NCI-H187 treated with DMSO at 0.1 percent for 48 hours (cell line): ENCODE measurements at regions not wholly inside any gene's neighbourhood (a gene's known extent, or its start where the extent isn't known, plus 50 kb on each side); places are given as distances from the start of the nearest gene placed in this dataset.
"Not testable (repeated sequence)": the region's sequence is repeated elsewhere in the genome, so short reads cannot be mapped to it uniquely, and the experiment has no call there.

Experiments used
- DNase-seq: peaks from one replicate; lab custom pipeline; 2025; lab: John Stamatoyannopoulos, UW

DNA sequence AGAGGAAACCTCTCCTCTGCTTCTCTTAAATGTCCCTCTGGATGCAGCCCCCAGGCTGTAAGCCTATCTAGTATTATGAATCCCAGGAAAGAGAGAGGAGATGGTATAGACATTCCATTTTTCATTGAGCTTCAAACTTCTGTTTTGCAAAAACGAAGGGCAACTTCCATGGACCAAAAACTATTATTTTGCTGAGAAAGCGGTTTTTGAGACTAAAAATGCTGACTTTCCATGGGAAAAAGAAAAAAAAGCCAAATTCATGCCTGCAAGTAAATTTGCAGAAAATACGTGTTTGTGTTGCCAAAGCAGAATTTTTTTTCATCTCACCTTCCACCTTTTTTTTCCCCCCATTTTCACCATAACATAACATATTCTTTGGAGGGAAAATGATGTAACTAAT, 272.5 kb upstream of the CELF4 start:
- no peak for DNase-seq

DNA sequence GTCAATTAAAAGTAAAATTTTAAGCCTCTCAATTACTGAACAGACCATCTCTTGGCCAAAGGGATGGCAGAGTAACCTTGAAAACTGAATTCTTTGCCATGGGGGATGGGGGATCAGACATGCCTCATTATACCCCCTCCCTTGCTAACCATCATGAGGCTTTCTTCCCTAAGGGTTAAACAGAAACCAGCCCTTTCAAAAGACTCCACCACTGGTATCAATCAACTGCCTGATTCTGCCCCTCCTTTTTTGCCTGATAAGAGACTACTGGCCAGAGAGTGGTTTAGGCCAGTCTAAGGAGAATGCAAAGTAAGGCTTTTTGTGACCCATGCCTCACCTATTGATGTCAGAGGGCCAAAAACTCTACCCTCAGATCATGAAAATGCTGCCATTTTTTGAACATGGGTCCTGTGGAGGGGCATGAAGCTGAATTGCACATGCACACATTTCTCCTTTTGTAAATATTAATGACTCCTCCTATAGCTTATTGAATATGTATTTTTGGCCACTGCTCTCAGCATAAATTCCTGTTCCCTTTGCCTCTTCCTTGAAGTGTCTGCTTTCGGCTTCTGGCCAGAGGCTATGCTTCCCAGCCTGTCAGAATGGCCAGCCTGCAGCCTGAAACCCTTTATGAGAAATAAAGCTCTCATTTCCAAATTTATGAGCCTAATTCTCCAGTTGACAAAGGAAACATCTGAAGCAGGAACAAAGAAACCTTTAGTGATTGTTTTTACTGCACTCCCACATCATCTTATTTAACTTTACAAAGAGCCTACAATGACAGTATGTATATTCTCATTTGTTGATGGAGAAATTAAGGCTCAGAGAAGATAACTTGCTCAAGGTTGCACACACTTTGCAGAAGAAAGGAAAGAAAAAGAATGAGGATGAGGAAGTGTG, 270.7 kb upstream of the CELF4 start:
- no peak for DNase-seq

DNA sequence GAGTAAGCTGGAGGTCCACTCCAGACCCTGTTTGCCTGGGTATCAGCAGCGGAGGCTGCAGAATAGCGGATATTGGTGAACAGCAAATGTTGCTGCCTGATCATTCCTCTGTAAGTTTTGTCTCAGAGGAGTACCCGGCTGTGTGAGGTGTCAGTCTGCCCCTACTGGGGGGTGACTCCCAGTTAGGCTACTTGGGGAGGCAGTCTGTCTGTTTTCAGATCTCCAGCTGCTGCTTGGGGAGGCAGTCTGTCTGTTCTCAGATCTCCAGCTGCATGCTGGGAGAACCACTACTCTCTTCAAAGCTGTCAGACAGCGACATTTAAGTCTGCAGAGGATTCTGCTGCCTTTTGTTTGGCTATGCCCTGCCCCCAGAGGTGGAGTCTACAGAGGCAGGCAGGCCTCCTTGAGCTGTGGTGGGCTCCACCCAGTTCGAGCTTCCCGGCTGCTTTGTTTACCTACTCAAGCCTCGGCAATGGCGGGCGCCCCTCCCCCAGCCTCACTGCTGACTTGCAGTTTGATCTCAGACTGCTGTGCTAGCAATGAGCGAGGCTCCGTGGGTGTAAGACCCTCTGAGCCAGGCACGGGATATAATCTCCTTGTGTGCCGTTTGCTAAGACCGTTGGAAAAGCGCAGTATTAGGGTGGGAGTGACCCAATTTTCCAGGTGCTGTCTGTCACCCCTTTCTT, 266.6 kb upstream of the CELF4 start:
- DNase-seq = not testable (repeated sequence)

DNA sequence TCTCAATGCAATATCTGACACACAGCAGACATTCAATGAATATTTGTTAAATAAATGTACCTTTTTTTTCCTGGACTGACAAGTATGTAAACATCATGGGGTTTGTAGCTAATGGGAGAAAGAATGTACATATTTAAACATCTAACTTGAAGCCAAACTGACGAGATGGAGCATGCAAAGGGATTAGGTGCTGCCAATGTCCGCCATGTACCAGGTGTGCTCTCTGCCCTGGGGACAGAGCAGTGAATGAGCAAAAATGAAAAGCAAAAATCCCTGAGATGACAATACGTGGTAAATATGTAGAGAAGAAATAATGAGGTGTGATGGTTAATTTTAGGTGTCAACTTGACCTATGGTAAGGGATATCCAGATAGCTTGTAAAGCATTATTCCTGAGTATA, 247.4 kb upstream of the CELF4 start:
- no peak for DNase-seq

DNA sequence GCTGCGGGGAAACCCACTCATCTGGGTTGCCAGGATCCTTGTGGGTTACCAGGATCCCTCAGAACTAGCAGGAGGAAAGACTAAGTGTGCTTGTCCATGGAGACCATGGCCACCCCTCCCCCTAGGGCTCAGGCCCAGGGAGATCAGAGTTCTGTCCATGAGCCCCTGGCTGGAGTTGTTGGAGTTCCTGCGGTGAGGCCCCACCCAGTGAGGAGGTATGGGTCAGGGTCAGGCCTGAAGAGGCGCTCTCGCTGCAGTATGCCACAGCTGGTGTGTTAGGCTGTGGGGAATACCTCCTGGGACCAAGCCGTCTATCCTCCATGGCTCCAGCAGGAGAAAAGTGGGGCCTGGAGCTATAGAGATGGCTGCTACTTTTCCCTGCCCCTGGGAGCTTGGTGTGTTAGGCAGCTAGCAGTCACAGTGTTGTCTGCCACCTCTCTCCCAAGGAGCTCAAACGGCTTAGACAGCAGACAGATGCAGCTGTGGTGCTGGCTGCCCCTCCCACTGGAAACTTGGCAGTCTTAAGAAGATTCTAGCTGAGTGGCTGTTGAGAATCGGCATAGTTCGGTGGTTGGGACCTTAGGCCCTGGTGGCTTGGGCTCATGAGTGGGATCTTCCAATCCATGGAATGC, 240.3 kb upstream of the CELF4 start:
- no peak for DNase-seq

DNA sequence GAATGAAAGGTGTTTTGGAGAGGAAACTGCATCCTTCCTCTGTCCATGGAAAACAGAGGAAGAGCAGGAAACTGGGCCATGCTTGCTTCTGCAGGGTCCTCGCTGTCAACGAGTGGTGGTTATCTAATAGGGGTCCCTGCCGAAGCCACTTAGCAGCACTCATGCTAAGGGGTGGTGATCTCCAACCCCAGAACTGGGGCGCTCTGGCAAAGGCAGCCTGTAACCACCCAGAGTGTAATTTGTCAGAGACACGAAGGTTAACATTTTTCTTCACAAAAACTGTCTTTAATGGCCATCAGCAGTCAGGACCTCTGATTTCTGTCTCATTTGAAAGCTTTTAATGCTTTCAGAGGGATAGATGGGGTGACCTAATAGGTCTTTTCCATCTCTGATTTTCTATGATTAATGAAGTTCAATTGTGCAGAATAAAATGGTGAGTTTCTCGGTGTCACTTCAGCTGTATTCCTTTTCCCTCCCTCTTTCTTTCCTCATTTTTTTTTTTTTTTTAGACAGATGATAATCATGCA, 231.3 kb upstream of the CELF4 start:
- DNase-seq = no peak

DNA sequence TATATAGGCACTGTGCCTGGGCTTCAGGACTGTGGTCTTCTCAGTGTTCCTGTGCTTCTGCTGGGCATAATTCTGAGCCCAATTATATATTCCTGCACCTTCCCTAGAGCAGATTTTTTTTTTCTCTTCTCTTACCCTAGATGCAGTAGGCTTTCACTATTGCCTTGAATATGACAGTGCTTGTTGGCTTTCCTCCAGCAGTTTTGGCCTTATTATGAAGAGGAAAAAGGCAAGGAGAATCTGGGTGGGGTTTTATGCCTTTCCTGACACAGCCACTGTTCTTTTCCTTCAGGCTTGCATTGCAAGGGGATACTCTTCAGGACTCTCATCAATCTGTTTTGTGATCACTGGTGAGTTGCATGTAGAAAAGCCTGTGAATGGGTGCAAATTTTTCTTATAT, 221.9 kb upstream of the CELF4 start:
- no peak for DNase-seq

DNA sequence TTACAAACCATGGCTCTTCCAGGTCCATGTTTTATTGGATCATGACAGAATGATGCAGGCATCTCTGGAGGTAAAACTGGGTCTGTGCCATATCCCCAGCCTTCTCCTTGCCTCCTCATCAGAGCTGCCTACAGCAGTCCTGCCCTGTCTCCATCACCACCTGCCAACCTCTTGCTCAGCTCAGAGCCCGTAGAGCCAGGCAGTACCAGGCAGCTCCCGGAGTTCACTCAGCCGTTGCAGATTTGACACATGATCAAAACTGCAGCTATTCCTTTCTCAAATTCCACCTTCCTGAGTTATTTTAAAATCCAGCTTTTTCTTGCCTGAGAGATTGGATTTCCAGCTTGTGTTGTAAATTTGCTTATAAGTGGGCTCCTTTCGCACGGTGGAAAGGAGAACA, 218.2 kb upstream of the CELF4 start:
- no peak for DNase-seq

DNA sequence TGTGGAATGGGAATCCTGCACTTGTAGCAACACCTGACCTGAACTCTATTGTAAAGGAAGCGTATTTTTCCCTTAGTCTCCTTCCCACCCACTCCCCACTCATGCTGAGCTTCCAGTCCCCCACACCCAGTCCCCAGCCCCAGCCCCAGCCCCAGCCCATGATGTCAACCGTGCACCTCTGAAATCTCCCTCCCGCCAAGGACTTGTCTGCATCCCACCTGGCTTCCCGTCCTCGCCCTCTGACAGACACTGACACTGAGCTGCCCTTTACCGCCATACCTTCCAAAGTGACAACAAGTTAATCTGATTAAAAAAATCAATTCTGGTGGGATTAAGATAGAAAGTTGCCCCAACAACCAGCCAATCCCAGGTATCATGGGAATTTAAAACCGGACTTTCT, 213.6 kb upstream of the CELF4 start:
- DNase-seq = no peak

DNA sequence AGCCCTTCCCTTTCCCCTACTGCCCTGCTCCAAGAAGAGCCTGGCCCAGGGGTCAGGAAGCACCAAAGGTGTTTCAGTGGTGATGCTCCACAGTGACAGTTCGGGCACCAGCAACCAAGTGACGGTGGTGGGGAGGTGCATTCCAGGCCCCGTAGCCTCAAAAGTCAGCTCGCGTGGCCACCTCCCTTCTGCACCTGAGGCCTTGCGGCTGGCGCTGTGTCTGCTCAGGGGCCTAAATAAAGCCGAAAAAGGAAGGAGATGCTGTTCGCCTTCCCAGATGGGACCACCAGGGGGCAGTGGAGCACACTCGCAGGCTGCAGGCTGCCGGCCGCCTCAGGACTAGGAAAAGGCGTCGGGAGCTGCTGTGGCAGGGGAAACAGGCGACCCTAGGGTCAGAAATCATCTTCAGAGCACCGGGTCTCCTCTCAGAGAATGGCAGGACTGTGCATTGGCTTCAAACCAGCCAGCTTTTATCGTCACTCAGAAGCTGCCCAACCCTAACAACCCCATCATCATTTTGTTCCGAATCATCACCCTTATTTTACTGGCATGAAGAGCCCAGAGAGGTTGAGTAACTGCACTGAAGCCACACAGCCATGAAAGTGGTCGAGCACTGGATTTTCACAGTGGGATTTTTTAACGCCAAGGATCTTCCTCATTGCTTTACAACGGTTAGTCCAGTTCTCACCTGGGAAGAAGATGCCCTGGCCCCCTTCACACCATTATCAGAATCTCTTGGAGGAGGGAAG, 213.0 kb upstream of the CELF4 start:
- peak; percentile 8 for DNase-seq

DNA sequence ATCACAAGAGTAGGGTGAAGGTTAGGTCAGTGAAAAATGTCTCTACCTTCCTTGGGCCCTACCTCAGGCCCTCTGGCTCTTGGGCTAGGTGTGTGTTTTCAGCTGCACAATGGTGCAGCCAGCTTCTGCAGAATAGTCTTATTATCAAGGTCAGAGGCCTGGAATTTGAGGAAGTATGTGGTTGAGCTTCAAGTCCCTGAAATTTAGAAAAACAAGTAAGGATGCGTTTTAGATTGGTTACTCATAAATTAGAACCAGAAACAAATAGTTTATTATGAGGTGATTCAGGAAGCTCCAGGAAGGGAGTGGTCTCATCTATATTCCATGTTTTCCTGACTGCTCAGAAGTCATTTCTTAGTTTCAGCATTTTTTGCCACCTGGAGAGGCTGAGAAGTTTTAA, 204.2 kb upstream of the CELF4 start:
- DNase-seq = no peak

DNA sequence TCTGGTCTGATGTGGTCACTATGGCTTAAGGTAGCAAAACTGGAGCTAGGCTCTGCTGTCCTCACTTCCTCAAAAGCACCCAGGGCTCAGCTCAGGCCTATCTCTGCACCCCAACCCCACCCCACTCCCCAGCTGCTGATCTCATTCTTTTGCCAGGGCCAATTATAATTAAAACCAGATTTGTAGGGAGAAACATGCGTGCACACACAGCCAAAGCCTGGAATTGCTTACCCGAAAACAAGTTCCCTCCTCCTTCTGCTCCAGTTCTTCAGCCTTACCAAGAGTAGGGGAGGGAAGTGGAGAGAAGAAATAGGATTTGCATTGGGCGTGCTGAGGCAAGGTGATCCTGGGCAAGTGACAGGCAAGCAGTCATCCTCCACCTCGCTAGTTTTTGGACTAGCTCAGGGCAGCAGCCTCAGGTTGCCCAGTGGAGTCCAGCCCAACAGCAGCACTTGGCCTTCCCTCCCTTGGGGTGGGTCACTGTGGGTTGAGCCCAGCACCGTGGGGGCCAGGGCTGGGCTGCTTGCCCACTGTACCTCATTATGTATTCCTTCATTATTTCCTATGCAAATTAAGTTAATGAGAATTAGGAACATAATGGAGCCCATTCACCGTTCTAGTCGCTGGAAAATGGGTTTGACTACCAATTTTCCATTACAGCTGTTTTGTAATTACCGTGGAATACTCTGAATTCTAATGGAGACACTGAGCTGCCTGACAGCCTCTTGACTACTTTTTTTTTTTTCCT, 199.1 kb upstream of the CELF4 start:
- no peak for DNase-seq

DNA sequence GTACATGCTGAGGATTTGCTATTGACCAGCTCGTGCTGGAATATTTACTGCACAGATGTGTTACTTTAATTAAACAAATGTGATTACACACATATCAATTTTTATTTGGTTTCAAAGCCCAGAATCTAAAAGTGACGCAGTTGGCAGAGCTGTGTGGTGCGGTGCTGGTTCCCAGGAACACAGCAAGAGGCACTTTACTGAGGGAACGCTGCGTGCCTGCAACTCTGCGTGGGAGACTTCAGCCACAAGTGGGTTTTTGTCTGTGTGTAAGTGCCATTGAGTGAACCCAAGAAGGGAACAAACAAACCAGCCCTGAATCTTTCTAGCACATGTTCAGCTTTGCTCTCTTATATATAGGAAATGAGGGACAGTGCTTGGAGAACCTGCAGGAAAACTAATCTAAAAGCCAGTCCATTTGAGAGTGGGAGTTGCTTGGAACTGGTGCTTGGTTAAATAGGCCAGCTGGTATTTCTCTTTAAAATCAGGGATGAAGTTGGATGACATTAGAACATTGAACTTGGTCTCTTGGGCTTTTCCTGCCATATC, 196.6 kb upstream of the CELF4 start:
- no peak for DNase-seq

DNA sequence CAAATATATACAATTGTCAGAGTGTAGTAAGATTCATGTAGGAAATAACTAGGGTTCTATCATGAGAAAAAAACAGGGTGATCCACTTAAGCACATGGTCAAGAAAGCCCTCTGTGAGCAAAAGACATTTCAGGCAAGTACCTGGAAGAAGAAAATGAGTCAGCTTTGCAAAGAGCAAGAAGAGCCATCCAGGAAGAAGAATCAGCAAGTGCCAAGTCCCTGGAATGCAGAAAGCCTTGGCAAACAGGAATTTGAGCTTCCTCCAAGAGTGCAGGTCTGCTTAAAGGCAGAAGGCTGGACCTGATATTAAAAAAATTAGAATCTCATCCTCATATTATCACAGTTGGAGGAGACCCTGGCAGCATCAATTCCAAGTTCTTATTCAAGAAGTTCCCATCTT, 188.5 kb upstream of the CELF4 start:
- DNase-seq = no peak

DNA sequence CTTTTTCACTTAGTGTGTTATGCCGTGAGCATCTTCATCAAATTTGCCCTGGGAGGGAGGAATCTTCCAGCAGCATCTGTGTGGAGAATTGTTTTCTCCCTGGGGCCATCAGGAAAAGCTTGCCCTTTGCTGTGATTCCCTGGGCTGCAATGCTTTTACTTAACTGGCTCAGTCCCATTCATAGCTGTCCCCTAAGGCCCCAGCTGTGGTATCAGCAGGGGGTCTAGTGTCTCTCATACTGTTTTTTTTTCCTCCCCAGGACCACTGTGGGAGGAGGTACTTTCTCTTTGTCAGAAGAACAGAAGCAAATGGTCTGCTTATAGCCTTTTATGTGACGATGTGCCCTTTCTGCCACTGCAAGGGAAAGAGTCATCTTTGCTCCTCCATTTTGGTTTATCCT, 176.8 kb upstream of the CELF4 start:
- no peak for DNase-seq

DNA sequence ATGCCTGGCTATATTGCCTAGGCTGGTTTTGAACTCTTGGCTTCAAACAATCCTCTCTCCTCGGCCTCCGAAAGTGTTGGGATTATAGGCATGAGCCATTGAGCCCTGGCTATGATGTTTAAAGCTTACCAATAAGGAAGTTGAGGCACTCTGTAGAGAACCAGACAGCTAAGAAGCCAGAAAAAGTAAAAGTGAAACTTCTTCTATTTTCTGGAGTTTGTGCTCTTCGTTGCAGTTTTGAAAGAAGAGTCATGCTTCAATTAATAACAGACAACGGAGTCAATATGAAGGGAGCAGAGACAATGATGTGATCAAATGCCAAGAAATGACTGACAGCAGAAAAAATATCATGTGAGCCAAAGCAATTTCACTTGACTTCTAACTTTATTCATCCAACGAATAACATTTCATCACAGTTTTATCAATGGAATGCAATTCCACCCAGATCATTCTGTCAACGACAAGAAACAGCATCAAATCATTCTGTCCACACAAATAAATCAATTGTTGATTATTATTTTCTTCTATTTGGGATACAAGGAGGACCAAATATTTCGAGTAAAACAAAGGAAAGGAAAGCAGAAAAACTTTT, 175.5 kb upstream of the CELF4 start:
- no peak for DNase-seq

DNA sequence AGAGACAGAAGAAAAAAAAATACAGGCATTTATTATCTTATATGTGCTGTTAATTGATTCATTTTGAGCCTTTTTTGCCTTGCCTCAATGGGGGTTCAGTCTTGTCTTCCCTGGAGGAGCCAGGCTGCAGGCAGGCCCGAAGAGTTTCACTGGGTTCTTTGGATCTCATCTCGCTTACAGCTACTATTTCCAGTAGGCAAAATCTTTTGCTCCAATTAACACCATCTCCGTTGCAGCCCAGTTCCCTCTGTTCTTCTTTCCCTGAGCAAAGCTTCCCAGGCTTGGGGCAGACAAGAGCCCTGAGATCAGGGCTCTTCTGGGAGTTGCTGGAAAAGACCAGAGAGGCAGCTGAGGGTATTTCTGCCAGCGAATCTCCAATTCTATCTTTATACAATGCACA, 168.8 kb upstream of the CELF4 start:
- no peak for DNase-seq

DNA sequence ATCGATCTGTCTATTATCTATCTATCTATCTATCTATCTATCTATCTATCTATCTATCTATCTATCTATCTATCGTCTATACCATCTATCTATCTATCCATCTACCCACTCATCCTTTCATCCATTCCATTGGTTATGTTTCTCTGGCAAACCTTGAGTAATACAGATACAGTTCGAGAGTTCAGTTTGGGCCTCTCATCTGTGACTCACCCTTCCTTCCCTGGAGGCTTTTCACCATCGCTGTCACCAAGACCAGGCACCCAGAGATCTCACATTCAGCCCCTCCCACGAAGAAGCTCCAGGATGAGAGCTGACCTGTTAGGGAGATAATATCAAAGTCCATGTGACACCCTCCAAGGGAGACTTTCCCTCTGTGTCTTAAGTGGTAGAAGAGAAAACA, 164.1 kb upstream of the CELF4 start:
- no peak for DNase-seq

DNA sequence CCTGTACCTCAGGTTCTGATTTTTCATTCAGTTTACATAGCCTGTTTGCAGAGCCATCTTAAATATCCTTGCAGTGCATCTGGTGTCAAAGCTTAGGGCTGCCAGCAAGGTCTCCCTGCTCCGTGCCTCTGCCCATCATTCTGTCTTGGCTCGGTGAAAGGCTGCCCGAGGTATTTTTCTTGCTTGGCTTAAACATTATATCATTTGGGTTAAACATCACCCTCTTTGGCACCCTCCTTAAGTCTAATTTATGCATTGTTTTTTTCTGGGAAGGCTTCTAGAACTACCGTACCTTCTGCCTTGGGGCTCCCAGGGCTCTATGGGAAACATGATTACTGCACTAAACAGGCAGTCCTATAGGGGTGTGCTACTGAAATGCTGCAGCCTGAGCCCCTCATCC, 158.6 kb upstream of the CELF4 start:
- no peak for DNase-seq
